NT2/D1 (cell line): ENCODE measurements at regions not wholly inside any gene's neighbourhood (a gene's known extent, or its start where the extent isn't known, plus 50 kb on each side); places are given as distances from the start of the nearest gene placed in this dataset.
"Not testable (repeated sequence)": the region's sequence is repeated elsewhere in the genome, so short reads cannot be mapped to it uniquely, and the experiment has no call there.

Experiments
- DNase-seq: peaks from one replicate; pipeline ENCODE4 v3.0.0-alpha.2; 2011; ENCODE audit warnings: low read depth, low spot score
- H3K27me3 ChIP-seq: 2 replicates; pipeline ENCODE4 v1.6.0; 2011; ENCODE audit warnings: mild to moderate bottlenecking; ENCODE audit not compliant: insufficient read length, insufficient read depth
- H3K36me3 ChIP-seq: 2 replicates; pipeline ENCODE4 v1.6.1; 2011; ENCODE audit warnings: mild to moderate bottlenecking, low read length, mixed read lengths; ENCODE audit not compliant: insufficient read depth, insufficient read length
- H3K4me1 ChIP-seq: 2 replicates; pipeline ENCODE4 v1.5.1; 2011; ENCODE audit not compliant: insufficient read depth, insufficient read length
- H3K4me3 ChIP-seq: 2 replicates; pipeline ENCODE4 v1.5.1; 2011; ENCODE audit warnings: low read depth; ENCODE audit not compliant: insufficient read length
- H3K9ac ChIP-seq: 2 replicates; pipeline ENCODE4 v1.6.0; 2011; ENCODE audit warnings: low read depth; ENCODE audit not compliant: insufficient read length
- H3K9me3 ChIP-seq: 2 replicates; pipeline ENCODE4 v1.5.1; 2011; ENCODE audit warnings: mild to moderate bottlenecking, low read length; ENCODE audit not compliant: insufficient read depth
- SUZ12 ChIP-seq: IDR thresholded peaks from 2 replicates; pipeline ENCODE4 v1.6.1; 2011; ENCODE audit not compliant: insufficient read length, insufficient read depth; ENCODE audit errors: extremely low read depth
- YY1 ChIP-seq: IDR thresholded peaks from 2 replicates; pipeline ENCODE4 v1.6.1; 2011; ENCODE audit not compliant: insufficient read length, insufficient read depth
- ZNF274 ChIP-seq: IDR thresholded peaks from 2 replicates; pipeline ENCODE4 v1.6.1; 2011; ENCODE audit warnings: mild to moderate bottlenecking, low read depth, low read length

- no peak for TF ChIP-seq SUZ12
- TF ChIP-seq ZNF274, result no peak
- TF ChIP-seq YY1, result no peak
- Histone ChIP-seq H3K36me3 (no peaks in the 10 kb centered on the region), H3K4me3 (no peak overlapping the region), H3K4me1 (no peaks in the 10 kb centered on the region), H3K27me3 (no peaks in the 10 kb centered on the region), H3K9me3 (no peaks in the 10 kb centered on the region), H3K9ac (no peak overlapping the region)
- no peak for DNase-seq
Measured at GRCh38 chr2:136325844-136326331, 207.9 kb upstream of the CXCR4 start.

- H3K27me3 ChIP-seq, result no peaks in the 10 kb centered on the region
- no peak overlapping the region for H3K4me3 ChIP-seq
Measured at GRCh38 chr2:136324966-136325365, 207.0 kb upstream of the CXCR4 start.

GRCh38 chr2:136323935-136324334, 206.0 kb upstream of the CXCR4 start:
- Histone ChIP-seq H3K9me3 (no peaks in the 10 kb centered on the region), H3K4me3 (no peak overlapping the region), H3K27me3 (no peaks in the 10 kb centered on the region), H3K4me1 (peaks cover 5% of the 10 kb centered on the region), H3K9ac (no peak overlapping the region), H3K36me3 (no peaks in the 10 kb centered on the region)
- TF ChIP-seq YY1, result no peak
- no peak for DNase-seq

More at GRCh38 chr2:136324966-136325365, 207.0 kb upstream of the CXCR4 start:
- no peak overlapping the region for H3K9ac ChIP-seq
- TF ChIP-seq YY1 (no peak), SUZ12 (no peak), ZNF274 (no peak)
- peaks cover under 1% of the 10 kb centered on the region for H3K4me1 ChIP-seq
- H3K36me3 ChIP-seq, result no peaks in the 10 kb centered on the region
- H3K9me3 ChIP-seq, result no peaks in the 10 kb centered on the region
- DNase-seq, result no peak

- no peak overlapping the region for H3K4me3 ChIP-seq
- no peaks in the 10 kb centered on the region for H3K36me3 ChIP-seq
- peaks cover 5% of the 10 kb centered on the region for H3K4me1 ChIP-seq
- TF ChIP-seq SUZ12 (no peak), YY1 (no peak), ZNF274 (no peak)
- H3K9me3 ChIP-seq, result no peaks in the 10 kb centered on the region
- DNase-seq, result no peak
- H3K9ac ChIP-seq, result no peak overlapping the region
- no peaks in the 10 kb centered on the region for H3K27me3 ChIP-seq
Measured at GRCh38 chr2:136323195-136323594, 205.2 kb upstream of the CXCR4 start.

- Histone ChIP-seq H3K4me1 (peaks cover 5% of the 10 kb centered on the region), H3K27me3 (no peaks in the 10 kb centered on the region), H3K9me3 (no peaks in the 10 kb centered on the region), H3K4me3 (no peak overlapping the region), H3K36me3 (no peaks in the 10 kb centered on the region), H3K9ac (no peak overlapping the region)
- no peak for TF ChIP-seq SUZ12
- no peak for TF ChIP-seq YY1
- no peak for DNase-seq
Measured at GRCh38 chr2:136322428-136322827, 204.5 kb upstream of the CXCR4 start.

- peaks cover 5% of the 10 kb centered on the region for H3K4me1 ChIP-seq
- no peak for DNase-seq
- H3K36me3 ChIP-seq, result no peaks in the 10 kb centered on the region
- H3K9me3 ChIP-seq, result no peaks in the 10 kb centered on the region
- no peak for TF ChIP-seq SUZ12
- no peak for TF ChIP-seq YY1
- TF ChIP-seq ZNF274, result no peak
- H3K9ac ChIP-seq, result no peak overlapping the region
- H3K4me3 ChIP-seq, result no peak overlapping the region
- H3K27me3 ChIP-seq, result no peaks in the 10 kb centered on the region
Measured at GRCh38 chr2:136319651-136320050, 201.7 kb upstream of the CXCR4 start.

GRCh38 chr2:136319237-136319636, 201.3 kb upstream of the CXCR4 start:
- Histone ChIP-seq H3K27me3 (no peaks in the 10 kb centered on the region), H3K9ac (no peak overlapping the region), H3K9me3 (no peaks in the 10 kb centered on the region), H3K36me3 (no peaks in the 10 kb centered on the region), H3K4me1 (peaks cover 5% of the 10 kb centered on the region), H3K4me3 (no peak overlapping the region)
- no peak for DNase-seq
- TF ChIP-seq ZNF274, result no peak

- Histone ChIP-seq H3K36me3 (no peaks in the 10 kb centered on the region), H3K9ac (no peak overlapping the region), H3K9me3 (no peaks in the 10 kb centered on the region), H3K4me3 (no peak overlapping the region), H3K27me3 (no peaks in the 10 kb centered on the region), H3K4me1 (no peaks in the 10 kb centered on the region)
- no peak for TF ChIP-seq SUZ12
- DNase-seq, result no peak
Measured at GRCh38 chr2:136314240-136314639, 196.3 kb upstream of the CXCR4 start.

GRCh38 chr2:136312568-136312967, 194.6 kb upstream of the CXCR4 start:
- H3K36me3 ChIP-seq, H3K9me3 ChIP-seq, H3K9ac ChIP-seq, H3K4me1 ChIP-seq, H3K27me3 ChIP-seq, DNase-seq, H3K4me3 ChIP-seq: not testable (repeated sequence)
